HepG2 (cell line): ENCODE measurements at regions not wholly inside any gene's neighbourhood (a gene's known extent, or its start where the extent isn't known, plus 50 kb on each side); places are given as distances from the start of the nearest gene placed in this dataset.

Experiments used
- ATAC-seq: fragments of 200-7000 bp; cut with Tn5 transposase; 3 replicates; pipeline ENCODE4 v1.9.1; 2020; ENCODE audit warnings: mild to moderate bottlenecking, moderate library complexity
- BruUV-seq: library from RNA; stranded (reverse); fragments of 400-500 nt; replicated peaks from 2 replicates; lab custom pipeline; 2021; lab: Mats Ljungman, UMichigan
- CTCF ChIA-PET: fragments of 300-600 bp; formaldehyde crosslinking; extraction: SDS; loops from one replicate; lab custom pipeline; 2021; ENCODE audit warnings: low total read pairs, inconsistent platforms, low intra/inter-chr PET ratio; lab: Yijun Ruan, JAX
- POLR2A ChIA-PET: fragments of 350-600 bp; sonication (Branson Sonifier 250); formaldehyde crosslinking; loops from one replicate; lab custom pipeline; 2020; ENCODE audit warnings: antibody characterized with exemption, inconsistent platforms; lab: Yijun Ruan, JAX
- DNase-seq: peaks from one replicate; pipeline ENCODE4 v3.0.0-alpha.2; 2015; ENCODE audit warnings: low spot score
- FAIRE-seq: peaks from 3 replicates; lab custom pipeline; 2011; peaks lifted over from hg19 to GRCh38; lab: Jason Lieb, UNC
- H2AFZ ChIP-seq: one replicate; pipeline ENCODE4 v1.6.1; 2011; ENCODE audit warnings: low read length, inconsistent platforms
- H3K27ac ChIP-seq: fragments of 300-600 bp; 3 replicates; pipeline ENCODE4 v1.8.0; 2011; ENCODE audit warnings: mixed run types, mild to moderate bottlenecking, mixed read lengths, low read length, inconsistent platforms; ENCODE audit not compliant: insufficient read depth; ENCODE audit errors: extremely low read length
- H3K27me3 ChIP-seq, 2 experiments: fragments of 200-600 bp in 1 of 2; 2 replicates in 1 of 2; 3 replicates in 1 of 2; pipeline versions ENCODE4 v1.6.0 to v1.8.0; 2011; ENCODE audit warnings: low read length in 2 of 2, mild to moderate bottlenecking in 2 of 2, moderate library complexity in 2 of 2, inconsistent platforms in 1 of 2; ENCODE audit not compliant: insufficient read depth in 2 of 2, control insufficient read depth in 1 of 2
- H3K36me3 ChIP-seq, 2 experiments: fragments of 200-600 bp in 1 of 2; replicated peaks in 1 of 2; 2 replicates in 1 of 2; 3 replicates in 1 of 2; pipeline versions ENCODE4 v1.5.1 to v1.8.0; 2011; ENCODE audit warnings: low read length in 2 of 2, inconsistent platforms in 1 of 2; ENCODE audit not compliant: insufficient read depth in 2 of 2, control insufficient read depth in 1 of 2
- H3K4me1 ChIP-seq: 2 replicates; pipeline ENCODE4 v1.5.1; 2012; ENCODE audit warnings: low read length, inconsistent platforms; ENCODE audit not compliant: insufficient read depth
- H3K4me2 ChIP-seq: 2 replicates; pipeline ENCODE4 v1.6.0; 2011; ENCODE audit warnings: low read depth, low read length, inconsistent platforms
- H3K4me3 ChIP-seq, 3 experiments: fragments of 200-600 bp in 1 of 3; sonication (generic), shearing (Covaris generic) in 1 of 3; replicated peaks in 1 of 3; 2 replicates each; pipeline ENCODE4 v1.5.1; 2011 to 2016; ENCODE audit warnings: low read length in 3 of 3, inconsistent platforms in 2 of 3, low read depth in 2 of 3, mild to moderate bottlenecking in 2 of 3, control low read depth in 1 of 3, mixed read lengths in 1 of 3; ENCODE audit not compliant: insufficient read depth in 1 of 3
- H3K79me2 ChIP-seq: one replicate; pipeline ENCODE4 v1.6.1; 2011; ENCODE audit warnings: low read length, inconsistent platforms; ENCODE audit not compliant: insufficient read depth
- H3K9ac ChIP-seq: 2 replicates; pipeline ENCODE4 v1.6.0; 2011; ENCODE audit warnings: mild to moderate bottlenecking, low read depth, low read length, inconsistent platforms; ENCODE audit not compliant: insufficient read depth
- H3K9me3 ChIP-seq: 2 replicates; pipeline ENCODE4 v1.5.1; 2012; ENCODE audit warnings: mild to moderate bottlenecking, low read length
- H4K20me1 ChIP-seq: 2 replicates; pipeline ENCODE4 v1.6.0; 2011; ENCODE audit warnings: inconsistent platforms, mild to moderate bottlenecking, low read length, moderate library complexity; ENCODE audit not compliant: insufficient read depth
- BRCA1 ChIP-seq: sonication (generic); formaldehyde crosslinking; IDR thresholded peaks from 2 replicates; pipeline ENCODE4 v1.4.0; 2020; ENCODE audit warnings: missing genetic modification reagents
- CTCF ChIP-seq: sonication (generic); formaldehyde crosslinking; IDR thresholded peaks from 2 replicates; pipeline ENCODE4 v1.5.0; 2020; ENCODE audit warnings: mild to moderate bottlenecking, missing genetic modification reagents, moderate library complexity
- DRAP1 ChIP-seq: IDR thresholded peaks from 2 replicates; pipeline ENCODE4 v1.6.1; 2016; ENCODE audit warnings: missing genetic modification reagents, missing compliant biosample characterization
- NCOA2 ChIP-seq: sonication (generic); formaldehyde crosslinking; IDR thresholded peaks from 2 replicates; pipeline ENCODE4 v1.8.0; 2022; ENCODE audit warnings: inconsistent platforms
- RXRA ChIP-seq: sonication (generic); formaldehyde crosslinking; IDR thresholded peaks from 2 replicates; pipeline ENCODE4 v1.5.1; 2020; ENCODE audit warnings: missing genetic modification reagents
- SP140L ChIP-seq: sonication (generic); formaldehyde crosslinking; IDR thresholded peaks from 2 replicates; pipeline ENCODE4 v1.4.0; 2020; ENCODE audit warnings: missing genetic modification reagents, borderline replicate concordance
- SRSF9 ChIP-seq: fragments of 200-400 bp; formaldehyde crosslinking; IDR thresholded peaks from 2 replicates; pipeline ENCODE4 v1.6.1; 2018; ENCODE audit warnings: borderline replicate concordance, mild to moderate bottlenecking, low read depth, low read length; ENCODE audit not compliant: insufficient read depth, poor library complexity, severe bottlenecking
- STAG1 ChIP-seq: sonication (generic); formaldehyde crosslinking; IDR thresholded peaks from 2 replicates; pipeline ENCODE4 v1.4.0; 2020; ENCODE audit warnings: missing genetic modification reagents
- ZFYVE20 ChIP-seq: sonication (generic); formaldehyde crosslinking; IDR thresholded peaks from 2 replicates; pipeline ENCODE4 v1.8.0; 2023; ENCODE audit warnings: low read depth, mild to moderate bottlenecking, moderate library complexity, missing genetic modification reagents, borderline replicate concordance
- ZNF574 ChIP-seq: sonication (generic); formaldehyde crosslinking; IDR thresholded peaks from 2 replicates; pipeline ENCODE4 v1.4.0; 2020; ENCODE audit warnings: missing genetic modification reagents
- ZNF792 ChIP-seq: IDR thresholded peaks from 2 replicates; pipeline ENCODE4 v1.6.1; 2016
- WGBS: methylation state at CpG from one replicate; pipeline ENCODE4 v1.1.6; 2017; ENCODE audit warnings: low lambda C conversion rate; 5-methylcytosine and 5-hydroxymethylcytosine counted together
- in situ Hi-C: cut with HindIII; loops from 2 replicates; pipeline ENCODE4 v1.10.0; 2017; ENCODE audit warnings: low pct_unique_long_range_greater_than_20kb; ENCODE audit not compliant: extremely low pct_ligation_motif_present
- intact Hi-C: fragments of 100-400 bp; cut with micrococcal nuclease; formaldehyde crosslinking; loops from one replicate; pipeline ENCODE4 v1.10.0; 2022; ENCODE audit not compliant: unreplicated experiment
- TF ChIP-seq, protein P1 (sequence below): sonication (generic); formaldehyde crosslinking; IDR thresholded peaks from 2 replicates; pipeline ENCODE4 v1.4.0; 2020; ENCODE audit warnings: missing genetic modification reagents
- TF ChIP-seq, protein P2 (sequence below): sonication (generic); formaldehyde crosslinking; IDR thresholded peaks from 2 replicates; pipeline ENCODE4 v1.5.0; 2020; ENCODE audit warnings: missing genetic modification reagents, mild to moderate bottlenecking, borderline replicate concordance

GRCh38 chr17:12395733-12396354 is 269.8 kb upstream of the MYOCD start:
- intact Hi-C loops = no loop called here
- no peak for TF ChIP-seq ZNF792 (CRISPR knock-in tag)
- no peak for TF ChIP-seq RXRA (CRISPR knock-in tag)
- TF ChIP-seq STAG1 (CRISPR knock-in tag) = peak; percentile 36; the same call in 1 of the 2 replicates
- TF ChIP-seq DRAP1 = no peak
- TF ChIP-seq ZFYVE20 (CRISPR knock-in tag) = no peak
- TF ChIP-seq SP140L = no peak
- no peak for TF ChIP-seq ZNF574 (CRISPR knock-in tag)
- TF ChIP-seq NCOA2 (CRISPR knock-in tag) = no peak
- TF ChIP-seq, protein P1, sequence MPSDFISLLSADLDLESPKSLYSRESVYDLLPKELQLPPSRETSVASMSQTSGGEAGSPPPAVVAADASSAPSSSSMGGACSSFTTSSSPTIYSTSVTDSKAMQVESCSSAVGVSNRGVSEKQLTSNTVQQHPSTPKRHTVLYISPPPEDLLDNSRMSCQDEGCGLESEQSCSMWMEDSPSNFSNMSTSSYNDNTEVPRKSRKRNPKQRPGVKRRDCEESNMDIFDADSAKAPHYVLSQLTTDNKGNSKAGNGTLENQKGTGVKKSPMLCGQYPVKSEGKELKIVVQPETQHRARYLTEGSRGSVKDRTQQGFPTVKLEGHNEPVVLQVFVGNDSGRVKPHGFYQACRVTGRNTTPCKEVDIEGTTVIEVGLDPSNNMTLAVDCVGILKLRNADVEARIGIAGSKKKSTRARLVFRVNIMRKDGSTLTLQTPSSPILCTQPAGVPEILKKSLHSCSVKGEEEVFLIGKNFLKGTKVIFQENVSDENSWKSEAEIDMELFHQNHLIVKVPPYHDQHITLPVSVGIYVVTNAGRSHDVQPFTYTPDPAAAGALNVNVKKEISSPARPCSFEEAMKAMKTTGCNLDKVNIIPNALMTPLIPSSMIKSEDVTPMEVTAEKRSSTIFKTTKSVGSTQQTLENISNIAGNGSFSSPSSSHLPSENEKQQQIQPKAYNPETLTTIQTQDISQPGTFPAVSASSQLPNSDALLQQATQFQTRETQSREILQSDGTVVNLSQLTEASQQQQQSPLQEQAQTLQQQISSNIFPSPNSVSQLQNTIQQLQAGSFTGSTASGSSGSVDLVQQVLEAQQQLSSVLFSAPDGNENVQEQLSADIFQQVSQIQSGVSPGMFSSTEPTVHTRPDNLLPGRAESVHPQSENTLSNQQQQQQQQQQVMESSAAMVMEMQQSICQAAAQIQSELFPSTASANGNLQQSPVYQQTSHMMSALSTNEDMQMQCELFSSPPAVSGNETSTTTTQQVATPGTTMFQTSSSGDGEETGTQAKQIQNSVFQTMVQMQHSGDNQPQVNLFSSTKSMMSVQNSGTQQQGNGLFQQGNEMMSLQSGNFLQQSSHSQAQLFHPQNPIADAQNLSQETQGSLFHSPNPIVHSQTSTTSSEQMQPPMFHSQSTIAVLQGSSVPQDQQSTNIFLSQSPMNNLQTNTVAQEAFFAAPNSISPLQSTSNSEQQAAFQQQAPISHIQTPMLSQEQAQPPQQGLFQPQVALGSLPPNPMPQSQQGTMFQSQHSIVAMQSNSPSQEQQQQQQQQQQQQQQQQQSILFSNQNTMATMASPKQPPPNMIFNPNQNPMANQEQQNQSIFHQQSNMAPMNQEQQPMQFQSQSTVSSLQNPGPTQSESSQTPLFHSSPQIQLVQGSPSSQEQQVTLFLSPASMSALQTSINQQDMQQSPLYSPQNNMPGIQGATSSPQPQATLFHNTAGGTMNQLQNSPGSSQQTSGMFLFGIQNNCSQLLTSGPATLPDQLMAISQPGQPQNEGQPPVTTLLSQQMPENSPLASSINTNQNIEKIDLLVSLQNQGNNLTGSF = no peak
- no peak for TF ChIP-seq SRSF9
- TF ChIP-seq, protein P2, sequence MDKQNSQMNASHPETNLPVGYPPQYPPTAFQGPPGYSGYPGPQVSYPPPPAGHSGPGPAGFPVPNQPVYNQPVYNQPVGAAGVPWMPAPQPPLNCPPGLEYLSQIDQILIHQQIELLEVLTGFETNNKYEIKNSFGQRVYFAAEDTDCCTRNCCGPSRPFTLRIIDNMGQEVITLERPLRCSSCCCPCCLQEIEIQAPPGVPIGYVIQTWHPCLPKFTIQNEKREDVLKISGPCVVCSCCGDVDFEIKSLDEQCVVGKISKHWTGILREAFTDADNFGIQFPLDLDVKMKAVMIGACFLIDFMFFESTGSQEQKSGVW (CRISPR knock-in tag) = no peak
- TF ChIP-seq CTCF = peak; percentile 32
- TF ChIP-seq BRCA1 (CRISPR knock-in tag) = no peak

More at GRCh38 chr17:12395733-12396354, 269.8 kb upstream of the MYOCD start:
- 2% methylated on average over 5 of the region's 5 CpGs for WGBS
- H3K4me3 ChIP-seq = no peak overlapping the region
- 0 out of 5 replicates have a peak, but pooled peaks cover 0 to 4% of the 10 kb centered on the region in 2 experiments for H3K27me3 ChIP-seq
- FAIRE-seq (peak; percentile 50), DNase-seq (peak; percentile 8), ATAC-seq (peak; percentile 39; the same call in 1 of the 3 replicates)
- no TSS peak for BruUV-seq
- H3K9me3 ChIP-seq = no peaks in the 10 kb centered on the region
- H3K27ac ChIP-seq = no peak overlapping the region
- in situ Hi-C loops = no loop called here
- ChIA-PET POLR2A (no interaction called here), CTCF (no interaction called here)
- no peak overlapping the region for H2AFZ ChIP-seq
- no peak overlapping the region for H3K9ac ChIP-seq
- no peaks in the 10 kb centered on the region for H4K20me1 ChIP-seq
- no peaks in the 10 kb centered on the region for H3K4me1 ChIP-seq
- no peaks in the 10 kb centered on the region for H3K79me2 ChIP-seq
- H3K36me3 ChIP-seq = no peaks in the 10 kb centered on the region
- no peak overlapping the region for H3K4me2 ChIP-seq
